GM18861 (cell line): ENCODE measurements at regions not wholly inside any gene's neighbourhood (a gene's known extent, or its start where the extent isn't known, plus 50 kb on each side); places are given as distances from the start of the nearest gene placed in this dataset.

Source experiments
- ATAC-seq: cut with Tn5 transposase; IDR thresholded peaks from one replicate; pipeline ENCODE4 v1.9.1; 2021; ENCODE audit not compliant: unreplicated experiment

DNA sequence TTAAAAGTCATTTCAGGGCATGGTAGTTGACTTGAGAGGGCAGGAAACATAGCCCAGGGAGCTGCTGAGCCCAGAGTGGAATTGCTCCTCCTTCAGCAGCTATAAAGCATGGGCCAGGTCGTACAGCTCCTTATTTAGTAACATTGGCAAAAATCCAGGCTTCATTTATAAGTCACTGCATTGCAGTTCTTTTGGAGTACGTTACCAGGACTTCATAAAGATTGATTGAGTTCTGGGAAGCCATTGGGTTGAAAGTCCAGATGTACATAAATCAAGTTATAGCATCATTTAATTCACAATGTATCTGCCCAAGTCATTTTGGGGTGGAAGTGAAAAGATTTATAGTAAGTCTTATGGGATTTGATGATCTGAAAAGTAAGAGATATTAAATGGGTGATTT is 53.0 kb upstream of the ANKEF1 start:
- ATAC-seq = no peak

DNA sequence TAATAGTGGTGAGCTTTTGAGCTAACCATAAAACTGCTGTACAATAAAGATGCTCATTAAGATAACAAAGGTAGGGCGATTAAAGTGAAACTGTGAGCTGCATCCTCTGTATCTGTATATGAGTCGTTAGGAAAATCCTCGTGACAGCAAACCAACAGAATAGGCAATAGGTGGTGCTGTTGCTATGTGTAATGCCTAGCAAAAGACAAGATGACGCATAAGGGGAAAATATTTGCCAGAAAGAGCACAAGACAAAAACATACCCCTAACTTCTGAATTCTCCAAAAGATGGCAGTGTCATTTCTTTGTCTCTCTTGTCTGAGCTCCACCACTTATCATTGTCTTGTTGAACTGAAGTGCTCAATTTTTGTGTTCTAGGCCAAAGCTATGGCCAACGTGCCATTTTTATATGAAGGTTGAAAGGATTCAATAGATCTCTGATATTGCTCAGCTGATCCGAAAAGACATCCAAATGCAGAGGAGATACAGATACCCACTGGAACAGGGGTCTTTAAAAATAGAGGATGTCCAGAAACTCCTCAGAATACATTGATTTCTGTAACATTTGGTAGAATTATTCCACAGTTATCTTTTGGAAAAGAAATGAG is 56.3 kb upstream of the ANKEF1 start:
- ATAC-seq = peak; percentile 98

DNA sequence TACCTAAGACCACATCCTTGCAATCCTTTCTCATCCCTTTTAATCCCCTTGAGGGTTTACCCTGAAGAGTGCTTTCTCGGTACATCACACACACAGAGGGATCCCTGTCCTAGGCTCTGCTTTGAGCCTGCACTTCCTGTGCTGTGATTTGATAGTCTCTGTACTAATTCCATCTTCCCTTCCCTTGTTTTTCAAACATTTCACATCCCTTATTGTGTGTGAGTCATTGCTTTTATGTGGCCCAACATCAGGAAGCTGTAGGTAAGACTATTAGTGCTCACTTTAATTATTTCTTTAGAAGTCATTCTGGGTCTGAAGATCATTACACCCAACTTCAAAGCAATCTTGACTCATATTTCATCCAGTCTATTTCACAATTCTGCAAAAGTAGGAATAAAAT is 57.2 kb upstream of the ANKEF1 start:
- ATAC-seq = no peak

DNA sequence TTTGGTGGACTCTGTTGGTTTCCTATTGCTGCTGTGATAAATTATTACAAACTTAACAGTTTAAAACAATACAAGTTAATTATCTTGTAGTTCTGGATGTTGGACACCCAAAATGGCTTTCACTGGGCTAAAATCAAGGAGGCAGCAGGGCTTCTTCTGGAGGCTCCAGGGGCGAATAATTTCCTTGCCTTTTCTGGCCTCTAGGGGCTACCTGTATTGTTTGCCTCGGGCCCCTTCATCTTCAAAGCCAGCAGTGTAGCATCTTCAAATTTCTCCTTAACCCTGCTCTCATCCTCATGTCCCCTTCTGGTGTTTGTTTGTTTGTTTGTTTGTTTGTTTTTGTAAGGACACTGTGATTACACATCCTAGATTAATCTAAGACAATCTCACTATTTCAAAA is 60.5 kb upstream of the ANKEF1 start:
- ATAC-seq = no peak

DNA sequence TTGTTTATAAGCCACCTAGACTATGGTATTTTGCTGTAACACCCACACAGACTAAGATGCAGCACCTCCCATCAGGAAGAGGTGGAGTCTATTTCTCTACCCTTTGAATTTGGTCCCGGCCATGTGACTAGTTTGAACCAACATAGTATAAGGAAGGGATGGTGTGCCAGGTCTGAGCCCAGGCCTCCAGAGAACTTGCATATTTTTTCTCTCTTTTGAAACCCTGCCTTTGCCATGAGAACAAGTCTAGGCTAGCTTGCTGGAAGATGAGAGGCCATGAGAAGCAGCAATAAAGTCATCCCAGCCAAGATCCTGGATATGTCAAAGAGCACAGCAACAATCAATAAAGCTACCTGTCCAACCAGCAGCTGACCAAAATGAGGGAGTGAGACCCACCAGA is 63.0 kb upstream of the ANKEF1 start:
- no peak for ATAC-seq

DNA sequence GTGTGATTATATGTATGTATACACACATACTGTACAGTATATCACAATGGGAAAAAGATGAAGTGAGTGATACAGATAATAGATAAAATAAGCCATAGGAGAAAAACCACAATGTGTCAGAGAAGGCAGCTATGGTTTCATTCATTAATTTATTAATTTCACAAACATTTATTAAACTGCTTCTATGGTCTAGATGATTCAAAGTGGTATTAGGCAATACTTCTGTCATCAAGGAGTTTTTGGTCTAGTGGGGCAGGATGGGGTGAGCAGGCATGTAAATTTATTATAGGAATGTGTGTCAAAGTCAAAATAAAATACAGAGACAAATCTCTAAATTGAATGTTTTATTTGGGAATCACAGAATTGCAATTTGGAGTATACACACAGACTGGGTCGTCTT is 65.2 kb upstream of the ANKEF1 start:
- no peak for ATAC-seq

DNA sequence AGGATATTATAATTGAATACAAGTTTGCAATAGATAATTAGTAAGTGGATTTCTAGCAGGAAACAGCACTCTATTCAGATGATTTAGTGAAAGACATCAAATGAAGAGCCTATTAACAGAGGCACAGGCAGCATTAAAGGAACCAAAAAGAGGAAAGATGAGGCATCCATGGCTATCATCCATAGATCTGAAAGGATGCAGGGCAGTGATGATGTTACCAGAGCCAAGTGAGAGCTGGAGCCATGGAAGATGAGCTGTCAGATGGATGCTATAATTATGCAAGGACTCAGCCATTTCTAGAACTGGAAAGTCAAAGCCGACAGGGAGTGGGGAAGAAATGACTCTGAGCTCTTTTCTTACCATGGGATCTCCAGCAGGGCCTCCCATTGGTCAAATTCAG is 66.8 kb upstream of the ANKEF1 start:
- no peak for ATAC-seq

DNA sequence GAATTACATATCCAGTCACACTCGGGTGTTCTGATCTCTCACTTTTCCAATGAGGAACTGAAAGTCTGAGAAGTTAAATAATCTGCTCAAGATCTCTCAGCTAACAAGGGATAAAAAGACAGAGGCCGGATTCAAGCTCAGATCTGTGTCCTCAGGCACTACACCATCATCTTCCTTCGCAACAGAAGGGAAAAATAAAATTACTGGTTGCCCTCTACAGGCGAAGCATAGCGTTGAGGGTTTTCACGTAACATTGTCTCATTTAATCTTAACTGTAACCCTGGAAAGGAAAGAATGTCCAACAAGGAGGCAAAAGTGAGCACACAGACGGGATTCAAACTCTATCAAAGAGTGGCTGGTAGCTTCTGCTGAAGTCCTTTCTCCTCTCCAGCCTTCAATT is 67.8 kb upstream of the ANKEF1 start:
- no peak for ATAC-seq

DNA sequence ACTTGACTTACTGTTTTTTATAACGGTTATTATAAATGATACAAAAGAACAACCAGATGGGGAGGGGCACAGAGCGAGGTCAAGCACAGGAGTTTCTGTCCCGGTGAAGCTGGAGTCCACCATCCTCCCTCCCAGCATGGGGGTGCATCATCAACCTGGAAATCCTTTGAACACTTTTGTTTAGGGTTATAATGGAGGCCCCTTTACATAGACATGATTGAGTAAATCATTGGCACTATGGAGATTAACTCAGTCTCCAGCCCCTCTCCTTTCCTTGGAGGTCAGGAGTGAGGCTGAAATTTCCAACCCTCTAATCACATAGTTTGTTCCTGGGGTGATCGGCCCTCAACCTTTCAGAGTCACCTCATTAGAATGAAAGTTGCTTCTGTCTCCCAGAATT is 71.8 kb upstream of the ANKEF1 start:
- no peak for ATAC-seq

DNA sequence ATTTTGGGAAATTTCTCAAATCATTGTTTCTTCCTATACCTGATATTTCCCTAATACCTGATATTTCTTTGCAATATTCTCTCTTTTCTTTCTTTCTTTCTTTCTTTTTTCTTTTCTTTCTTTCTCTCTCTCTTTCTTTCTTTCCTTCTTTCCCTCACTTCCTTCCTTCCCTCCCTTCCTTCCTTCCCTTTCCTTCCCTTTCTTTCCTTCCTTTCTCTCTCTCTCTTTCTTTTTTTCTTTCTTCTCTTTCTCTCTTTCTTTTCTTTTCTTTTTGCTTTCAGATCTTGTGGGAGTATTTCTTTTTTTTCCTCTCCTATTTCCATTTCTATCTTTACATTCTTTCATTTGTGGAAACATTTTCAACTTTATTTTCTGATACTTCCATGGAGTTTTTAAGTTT is 76.1 kb upstream of the ANKEF1 start:
- no peak for ATAC-seq

DNA sequence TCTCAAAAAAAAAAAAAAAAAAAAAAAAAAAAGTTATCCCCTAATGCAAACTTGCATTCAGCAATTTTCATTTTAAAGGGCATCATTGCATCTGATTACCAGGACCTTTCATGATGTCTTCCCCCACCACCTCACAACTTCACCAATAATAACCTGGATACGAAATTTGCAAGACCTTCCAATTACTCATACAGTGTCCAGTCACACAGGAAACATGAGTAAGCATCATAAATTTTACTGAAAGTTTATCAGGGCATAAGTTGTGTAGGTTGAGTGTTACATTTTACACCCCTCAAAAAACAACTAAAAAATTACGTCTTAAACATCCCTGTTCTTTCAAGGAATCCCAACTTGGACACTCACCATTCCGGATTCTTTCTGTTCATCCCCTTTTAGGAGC is 79.1 kb upstream of the ANKEF1 start:
- ATAC-seq = no peak

DNA sequence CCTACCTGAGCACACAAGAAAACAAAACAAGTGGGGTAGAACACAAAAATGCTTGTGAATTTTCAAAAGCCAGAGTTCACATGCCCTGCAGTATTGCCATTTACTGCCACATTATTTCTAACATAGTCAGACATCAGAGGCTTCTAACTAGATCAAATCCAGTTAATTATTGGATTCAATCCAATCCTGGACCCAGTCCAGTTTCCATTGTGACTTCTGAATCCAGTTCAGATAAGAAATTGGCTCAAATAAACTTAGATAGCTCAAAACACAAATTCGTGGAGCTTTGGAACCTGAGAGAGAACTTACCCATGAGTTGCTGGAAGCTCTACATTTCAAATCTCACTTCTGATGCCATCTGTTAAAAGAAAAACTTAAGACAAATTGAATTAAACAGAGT is 85.2 kb upstream of the ANKEF1 start:
- no peak for ATAC-seq

DNA sequence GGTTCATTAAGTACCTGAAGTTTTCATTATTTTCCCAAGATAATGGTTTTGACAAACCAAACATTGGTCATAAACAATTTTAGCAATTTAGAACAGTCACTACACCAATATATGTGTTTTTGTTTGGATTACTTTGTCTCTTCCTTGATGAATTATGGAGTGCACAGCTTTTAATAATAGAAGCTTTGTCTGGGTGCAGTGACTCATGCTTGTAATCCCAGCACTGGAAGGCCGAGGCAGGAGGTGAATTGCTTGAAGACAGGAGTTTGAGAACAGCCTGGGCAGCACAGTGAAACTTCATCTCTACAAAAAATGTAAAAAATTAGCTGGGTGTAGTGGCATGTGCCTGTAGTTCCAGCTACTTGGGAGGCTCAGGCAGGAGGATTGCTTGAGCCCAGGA is 89.4 kb upstream of the ANKEF1 start:
- no peak for ATAC-seq

DNA sequence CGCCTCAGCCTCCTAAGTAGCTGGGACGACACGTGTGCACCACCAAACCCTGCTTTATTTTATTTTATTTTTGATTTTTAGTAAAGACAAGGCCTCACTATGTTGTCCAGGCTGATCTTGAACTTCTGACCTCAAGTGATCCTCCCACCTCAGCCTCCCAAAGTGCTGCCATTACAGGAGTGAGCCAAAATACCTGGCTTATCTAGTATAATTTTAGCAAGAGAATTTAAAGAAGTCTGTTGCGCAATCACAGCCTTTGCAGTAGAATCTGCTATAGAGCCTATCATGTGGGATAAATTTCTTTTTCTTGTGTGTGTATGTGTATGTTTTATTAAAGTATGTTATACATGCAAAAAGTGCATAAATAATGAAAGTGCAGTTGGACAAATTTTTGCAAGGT is 92.1 kb upstream of the ANKEF1 start:
- ATAC-seq = no peak

DNA sequence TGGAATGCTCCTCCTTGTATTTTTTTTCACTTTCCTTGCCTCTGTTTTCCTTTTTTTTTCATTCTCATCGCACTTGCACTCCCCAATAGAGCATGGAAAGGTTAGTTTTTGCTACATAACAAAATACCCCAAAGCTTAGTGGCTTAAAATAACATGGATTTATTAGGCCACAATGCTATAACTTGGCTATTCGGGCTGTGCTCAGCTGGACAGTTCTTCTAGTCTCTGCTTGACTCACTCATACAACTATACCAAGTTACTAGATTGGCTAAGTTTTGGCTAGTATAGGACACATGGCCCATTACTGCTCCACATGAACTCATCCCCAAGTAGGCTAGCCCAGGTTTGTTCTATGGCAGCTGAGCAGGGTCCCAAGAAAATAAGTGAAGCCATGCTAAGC is 94.5 kb upstream of the ANKEF1 start:
- ATAC-seq = no peak

DNA sequence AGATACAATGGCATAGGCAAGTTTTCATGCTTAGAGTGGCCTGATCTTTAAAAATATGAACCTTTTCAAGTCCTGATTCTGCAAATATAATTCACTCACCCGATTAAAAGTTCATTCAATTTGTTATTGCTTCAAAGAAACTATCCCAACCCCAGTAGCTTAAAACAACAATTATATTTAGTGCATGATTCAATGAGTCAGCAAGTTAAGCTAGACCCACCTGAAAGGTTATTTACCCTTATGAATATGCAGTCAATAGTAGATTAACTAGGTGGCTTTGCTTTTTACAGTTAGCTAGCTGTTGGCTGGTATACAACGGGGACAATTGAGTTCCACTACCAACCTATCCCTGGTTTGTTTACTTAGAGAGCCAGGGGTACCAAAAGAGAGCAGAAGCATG is 95.6 kb upstream of the ANKEF1 start:
- no peak for ATAC-seq

DNA sequence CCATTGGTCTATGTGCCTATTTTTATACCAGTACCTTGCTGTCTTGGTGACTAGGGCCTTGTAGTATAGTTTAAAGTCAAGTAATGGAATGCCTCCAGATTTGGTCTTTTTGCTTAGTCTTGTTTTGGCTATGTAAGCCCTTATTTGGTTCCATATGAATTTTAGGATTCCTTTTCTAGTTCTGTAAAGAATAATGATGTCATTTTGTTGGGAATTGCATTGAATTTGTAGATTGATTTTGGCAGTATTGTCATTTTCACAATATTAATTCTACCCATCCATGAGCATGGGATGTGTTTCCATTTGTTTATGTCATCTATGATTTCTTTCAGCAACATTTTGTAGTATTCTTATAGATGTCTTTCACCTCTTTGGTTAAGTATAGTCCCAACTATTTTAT is 96.4 kb upstream of the PAK5 start:
- no peak for ATAC-seq

DNA sequence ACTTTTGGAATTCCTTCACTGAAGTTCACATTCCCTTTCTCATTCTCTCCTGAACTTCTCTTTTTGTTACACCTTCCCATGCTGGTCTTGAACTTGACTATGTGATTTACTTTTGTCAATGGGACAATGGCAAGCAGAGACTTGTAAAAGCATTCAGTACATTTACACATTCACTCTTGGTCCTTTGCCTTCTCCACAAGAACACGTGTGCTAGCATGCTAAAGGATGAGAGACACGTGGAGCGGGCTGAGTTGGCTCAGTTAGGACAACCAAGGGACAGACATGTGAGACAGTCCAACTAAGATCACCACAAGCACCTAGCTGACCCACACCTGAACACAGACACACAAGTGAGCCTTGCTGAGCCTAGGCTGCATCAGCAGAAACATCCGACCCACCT is 91.3 kb upstream of the PAK5 start:
- ATAC-seq = no peak

DNA sequence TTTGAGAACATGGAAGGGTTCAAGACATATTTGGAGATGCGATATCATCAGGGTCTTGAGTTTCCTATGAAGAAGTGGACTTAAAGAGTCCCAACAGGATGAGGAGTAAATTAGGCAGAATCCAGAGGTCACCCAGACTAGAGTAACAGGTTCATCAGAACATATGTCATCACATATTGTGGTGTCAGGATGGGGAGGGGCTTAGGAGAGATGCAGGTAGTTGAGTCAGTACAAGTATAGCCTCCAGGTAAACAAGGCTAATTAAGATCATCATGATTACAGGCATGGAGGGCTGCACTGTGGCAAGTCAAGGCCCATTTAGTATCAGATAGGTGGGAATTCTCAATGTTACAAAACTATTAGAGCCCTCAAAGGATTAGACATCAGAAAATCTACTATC is 90.1 kb upstream of the PAK5 start:
- ATAC-seq = no peak

DNA sequence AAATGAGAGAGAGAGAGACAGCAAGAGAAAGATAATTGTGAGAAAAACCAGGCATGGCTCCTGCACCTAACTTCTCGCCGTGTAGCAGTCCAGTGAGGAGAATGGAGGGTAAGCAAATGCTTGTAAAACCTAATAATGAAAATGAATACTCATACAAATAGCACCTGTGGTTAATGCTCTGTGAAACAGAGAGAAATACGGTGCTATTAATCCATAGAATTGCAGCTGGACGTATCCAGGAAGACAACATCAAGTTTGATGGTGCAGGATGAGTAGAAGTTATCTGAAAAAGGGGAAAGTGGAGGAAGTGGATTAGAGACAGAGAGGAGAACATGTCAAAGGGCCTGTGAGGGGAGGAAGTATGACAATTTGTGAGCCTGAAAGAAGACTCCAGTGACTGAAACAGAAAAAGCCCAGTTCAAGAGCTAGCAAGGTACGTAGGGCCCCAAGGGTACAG is 89.4 kb upstream of the PAK5 start:
- ATAC-seq = peak; percentile 86

DNA sequence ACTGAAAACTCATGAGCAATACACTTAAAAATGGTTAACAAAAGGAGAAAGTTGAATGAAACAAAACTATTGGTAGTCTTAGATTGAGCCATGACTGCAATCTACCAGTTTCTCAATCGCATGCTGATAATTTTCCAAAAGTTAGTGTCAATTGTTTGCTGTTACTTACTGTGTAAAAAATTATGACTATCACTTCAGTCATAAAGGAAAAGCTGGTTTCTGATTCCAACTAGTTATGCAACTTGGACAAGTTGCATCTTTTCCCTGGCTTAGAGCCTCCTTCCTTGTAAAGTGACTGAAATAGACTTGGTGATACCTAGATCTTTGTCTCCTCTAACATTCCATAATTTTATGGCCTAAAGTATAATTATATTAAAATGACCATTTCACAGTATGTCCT is 88.3 kb upstream of the PAK5 start:
- no peak for ATAC-seq

DNA sequence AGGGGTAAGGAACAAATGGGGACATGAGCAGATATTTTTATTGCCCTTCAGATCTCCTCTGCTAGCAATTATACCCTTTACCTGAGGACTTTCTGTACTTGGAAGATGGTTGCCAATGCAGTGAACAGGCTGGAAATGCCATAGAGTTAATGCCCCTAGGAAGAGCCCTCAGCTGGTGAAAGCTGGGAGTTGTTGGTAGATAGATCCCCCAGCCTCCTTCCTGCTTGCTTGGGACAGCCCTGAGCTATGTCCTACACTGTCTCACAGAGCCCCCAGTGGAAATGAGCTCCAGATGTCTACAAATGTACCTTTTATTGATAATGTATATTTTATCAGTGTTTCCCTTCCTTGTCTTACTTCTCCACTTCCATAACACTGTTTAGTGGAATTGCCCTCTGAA is 87.6 kb upstream of the PAK5 start:
- no peak for ATAC-seq

DNA sequence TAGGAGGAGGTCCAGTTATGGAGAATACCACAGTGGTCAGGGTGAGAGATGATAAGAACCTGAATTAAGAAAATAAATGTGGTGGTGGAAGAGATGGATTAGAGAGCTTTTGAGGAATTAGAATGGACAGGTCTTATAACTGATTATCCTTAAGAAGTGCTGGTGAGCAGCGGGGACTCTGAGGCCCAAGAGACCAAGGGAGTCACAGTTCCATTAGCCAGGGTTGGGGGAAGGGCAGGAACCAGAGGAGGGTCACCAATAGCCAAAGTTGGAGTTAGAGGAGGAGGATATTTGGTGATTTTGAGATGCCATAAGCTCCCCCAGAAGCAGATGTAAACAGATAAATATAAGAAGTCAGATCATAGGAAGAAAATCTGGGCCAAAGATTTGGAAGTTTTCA is 87.1 kb upstream of the PAK5 start:
- no peak for ATAC-seq

DNA sequence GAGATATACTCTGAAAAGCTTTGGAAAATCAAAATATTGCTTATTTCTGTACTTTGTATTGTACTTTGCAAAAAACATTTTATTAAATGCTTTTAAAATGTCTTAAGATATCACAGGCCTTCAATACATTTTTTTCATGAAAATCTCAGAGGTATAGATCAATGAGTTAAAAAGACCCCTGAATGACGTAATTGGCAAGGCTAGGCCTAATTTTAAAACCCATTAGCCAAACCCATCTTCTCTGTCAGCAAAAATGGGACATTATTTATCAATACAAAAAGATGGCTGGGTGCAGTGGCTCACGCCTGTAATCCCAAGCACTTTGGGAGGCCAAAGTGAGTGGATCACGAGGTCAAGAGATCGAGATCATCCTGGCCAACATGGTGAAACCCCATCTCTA is 84.8 kb upstream of the PAK5 start:
- no peak for ATAC-seq
